ENCODE measurements at regions not wholly inside any gene's neighbourhood (a gene's known extent, or its start where the extent isn't known, plus 50 kb on each side); places are given as distances from the start of the nearest gene placed in this dataset.

- no peak for TF ChIP-seq CTCF (IDR thresholded peaks at IDR 0.05; ENCODE audit: low read length)
- TF ChIP-seq EZH2 (optimal IDR thresholded peaks at IDR 0.05; ENCODE audit: low read depth, low read length) = no peak
Observed at GRCh38 chr22:47325249-47325648, 562.8 kb downstream of the TBC1D22A start.

Data from MM.1S (cell line).